ENCODE measurements at regions not wholly inside any gene's neighbourhood (a gene's known extent, or its start where the extent isn't known, plus 50 kb on each side); places are given as distances from the start of the nearest gene placed in this dataset.

DNA sequence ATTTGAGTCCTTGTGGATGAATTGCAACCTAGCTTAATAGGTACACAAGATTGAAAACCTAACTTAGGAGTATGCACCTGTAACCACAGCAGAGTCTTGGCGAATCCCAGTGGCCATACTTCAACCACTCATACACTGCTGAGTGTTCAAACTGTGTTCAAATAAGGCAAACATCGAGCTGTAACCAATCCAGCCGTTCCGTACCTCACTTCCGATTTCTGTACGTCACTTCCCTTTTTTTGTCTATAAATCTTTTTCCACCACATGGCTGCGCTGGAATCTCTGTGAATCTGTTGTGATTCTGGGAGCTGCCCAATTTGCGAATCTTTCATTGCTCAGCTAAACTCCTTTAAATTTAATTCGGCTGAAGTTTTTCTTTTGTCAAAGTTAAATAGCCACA, 190.6 kb downstream of the MAF start (continued):
- TF ChIP-seq, protein P1, sequence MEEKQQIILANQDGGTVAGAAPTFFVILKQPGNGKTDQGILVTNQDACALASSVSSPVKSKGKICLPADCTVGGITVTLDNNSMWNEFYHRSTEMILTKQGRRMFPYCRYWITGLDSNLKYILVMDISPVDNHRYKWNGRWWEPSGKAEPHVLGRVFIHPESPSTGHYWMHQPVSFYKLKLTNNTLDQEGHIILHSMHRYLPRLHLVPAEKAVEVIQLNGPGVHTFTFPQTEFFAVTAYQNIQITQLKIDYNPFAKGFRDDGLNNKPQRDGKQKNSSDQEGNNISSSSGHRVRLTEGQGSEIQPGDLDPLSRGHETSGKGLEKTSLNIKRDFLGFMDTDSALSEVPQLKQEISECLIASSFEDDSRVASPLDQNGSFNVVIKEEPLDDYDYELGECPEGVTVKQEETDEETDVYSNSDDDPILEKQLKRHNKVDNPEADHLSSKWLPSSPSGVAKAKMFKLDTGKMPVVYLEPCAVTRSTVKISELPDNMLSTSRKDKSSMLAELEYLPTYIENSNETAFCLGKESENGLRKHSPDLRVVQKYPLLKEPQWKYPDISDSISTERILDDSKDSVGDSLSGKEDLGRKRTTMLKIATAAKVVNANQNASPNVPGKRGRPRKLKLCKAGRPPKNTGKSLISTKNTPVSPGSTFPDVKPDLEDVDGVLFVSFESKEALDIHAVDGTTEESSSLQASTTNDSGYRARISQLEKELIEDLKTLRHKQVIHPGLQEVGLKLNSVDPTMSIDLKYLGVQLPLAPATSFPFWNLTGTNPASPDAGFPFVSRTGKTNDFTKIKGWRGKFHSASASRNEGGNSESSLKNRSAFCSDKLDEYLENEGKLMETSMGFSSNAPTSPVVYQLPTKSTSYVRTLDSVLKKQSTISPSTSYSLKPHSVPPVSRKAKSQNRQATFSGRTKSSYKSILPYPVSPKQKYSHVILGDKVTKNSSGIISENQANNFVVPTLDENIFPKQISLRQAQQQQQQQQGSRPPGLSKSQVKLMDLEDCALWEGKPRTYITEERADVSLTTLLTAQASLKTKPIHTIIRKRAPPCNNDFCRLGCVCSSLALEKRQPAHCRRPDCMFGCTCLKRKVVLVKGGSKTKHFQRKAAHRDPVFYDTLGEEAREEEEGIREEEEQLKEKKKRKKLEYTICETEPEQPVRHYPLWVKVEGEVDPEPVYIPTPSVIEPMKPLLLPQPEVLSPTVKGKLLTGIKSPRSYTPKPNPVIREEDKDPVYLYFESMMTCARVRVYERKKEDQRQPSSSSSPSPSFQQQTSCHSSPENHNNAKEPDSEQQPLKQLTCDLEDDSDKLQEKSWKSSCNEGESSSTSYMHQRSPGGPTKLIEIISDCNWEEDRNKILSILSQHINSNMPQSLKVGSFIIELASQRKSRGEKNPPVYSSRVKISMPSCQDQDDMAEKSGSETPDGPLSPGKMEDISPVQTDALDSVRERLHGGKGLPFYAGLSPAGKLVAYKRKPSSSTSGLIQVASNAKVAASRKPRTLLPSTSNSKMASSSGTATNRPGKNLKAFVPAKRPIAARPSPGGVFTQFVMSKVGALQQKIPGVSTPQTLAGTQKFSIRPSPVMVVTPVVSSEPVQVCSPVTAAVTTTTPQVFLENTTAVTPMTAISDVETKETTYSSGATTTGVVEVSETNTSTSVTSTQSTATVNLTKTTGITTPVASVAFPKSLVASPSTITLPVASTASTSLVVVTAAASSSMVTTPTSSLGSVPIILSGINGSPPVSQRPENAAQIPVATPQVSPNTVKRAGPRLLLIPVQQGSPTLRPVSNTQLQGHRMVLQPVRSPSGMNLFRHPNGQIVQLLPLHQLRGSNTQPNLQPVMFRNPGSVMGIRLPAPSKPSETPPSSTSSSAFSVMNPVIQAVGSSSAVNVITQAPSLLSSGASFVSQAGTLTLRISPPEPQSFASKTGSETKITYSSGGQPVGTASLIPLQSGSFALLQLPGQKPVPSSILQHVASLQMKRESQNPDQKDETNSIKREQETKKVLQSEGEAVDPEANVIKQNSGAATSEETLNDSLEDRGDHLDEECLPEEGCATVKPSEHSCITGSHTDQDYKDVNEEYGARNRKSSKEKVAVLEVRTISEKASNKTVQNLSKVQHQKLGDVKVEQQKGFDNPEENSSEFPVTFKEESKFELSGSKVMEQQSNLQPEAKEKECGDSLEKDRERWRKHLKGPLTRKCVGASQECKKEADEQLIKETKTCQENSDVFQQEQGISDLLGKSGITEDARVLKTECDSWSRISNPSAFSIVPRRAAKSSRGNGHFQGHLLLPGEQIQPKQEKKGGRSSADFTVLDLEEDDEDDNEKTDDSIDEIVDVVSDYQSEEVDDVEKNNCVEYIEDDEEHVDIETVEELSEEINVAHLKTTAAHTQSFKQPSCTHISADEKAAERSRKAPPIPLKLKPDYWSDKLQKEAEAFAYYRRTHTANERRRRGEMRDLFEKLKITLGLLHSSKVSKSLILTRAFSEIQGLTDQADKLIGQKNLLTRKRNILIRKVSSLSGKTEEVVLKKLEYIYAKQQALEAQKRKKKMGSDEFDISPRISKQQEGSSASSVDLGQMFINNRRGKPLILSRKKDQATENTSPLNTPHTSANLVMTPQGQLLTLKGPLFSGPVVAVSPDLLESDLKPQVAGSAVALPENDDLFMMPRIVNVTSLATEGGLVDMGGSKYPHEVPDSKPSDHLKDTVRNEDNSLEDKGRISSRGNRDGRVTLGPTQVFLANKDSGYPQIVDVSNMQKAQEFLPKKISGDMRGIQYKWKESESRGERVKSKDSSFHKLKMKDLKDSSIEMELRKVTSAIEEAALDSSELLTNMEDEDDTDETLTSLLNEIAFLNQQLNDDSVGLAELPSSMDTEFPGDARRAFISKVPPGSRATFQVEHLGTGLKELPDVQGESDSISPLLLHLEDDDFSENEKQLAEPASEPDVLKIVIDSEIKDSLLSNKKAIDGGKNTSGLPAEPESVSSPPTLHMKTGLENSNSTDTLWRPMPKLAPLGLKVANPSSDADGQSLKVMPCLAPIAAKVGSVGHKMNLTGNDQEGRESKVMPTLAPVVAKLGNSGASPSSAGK (IDR thresholded peaks at IDR 0.05), result 0 out of 2 replicates have a peak, but pooled peaks have one; percentile 26
- TF ChIP-seq ZNF644 (tag; IDR thresholded peaks at IDR 0.05; ENCODE audit: low read depth), result no peak
- TF ChIP-seq, protein P2, sequence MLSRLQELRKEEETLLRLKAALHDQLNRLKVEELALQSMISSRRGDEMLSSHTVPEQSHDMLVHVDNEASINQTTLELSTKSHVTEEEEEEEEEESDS (CRISPR knock-in tag; IDR thresholded peaks at IDR 0.05), result no peak
- TF ChIP-seq, protein P3, sequence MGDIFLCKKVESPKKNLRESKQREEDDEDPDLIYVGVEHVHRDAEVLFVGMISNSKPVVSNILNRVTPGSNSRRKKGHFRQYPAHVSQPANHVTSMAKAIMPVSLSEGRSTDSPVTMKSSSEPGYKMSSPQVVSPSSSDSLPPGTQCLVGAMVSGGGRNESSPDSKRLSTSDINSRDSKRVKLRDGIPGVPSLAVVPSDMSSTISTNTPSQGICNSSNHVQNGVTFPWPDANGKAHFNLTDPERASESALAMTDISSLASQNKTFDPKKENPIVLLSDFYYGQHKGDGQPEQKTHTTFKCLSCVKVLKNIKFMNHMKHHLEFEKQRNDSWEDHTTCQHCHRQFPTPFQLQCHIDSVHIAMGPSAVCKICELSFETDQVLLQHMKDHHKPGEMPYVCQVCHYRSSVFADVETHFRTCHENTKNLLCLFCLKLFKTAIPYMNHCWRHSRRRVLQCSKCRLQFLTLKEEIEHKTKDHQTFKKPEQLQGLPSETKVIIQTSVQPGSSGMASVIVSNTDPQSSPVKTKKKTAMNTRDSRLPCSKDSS (IDR thresholded peaks at IDR 0.05; ENCODE audit: low read depth, partially characterized antibody), result no peak
- TF ChIP-seq, protein P4, sequence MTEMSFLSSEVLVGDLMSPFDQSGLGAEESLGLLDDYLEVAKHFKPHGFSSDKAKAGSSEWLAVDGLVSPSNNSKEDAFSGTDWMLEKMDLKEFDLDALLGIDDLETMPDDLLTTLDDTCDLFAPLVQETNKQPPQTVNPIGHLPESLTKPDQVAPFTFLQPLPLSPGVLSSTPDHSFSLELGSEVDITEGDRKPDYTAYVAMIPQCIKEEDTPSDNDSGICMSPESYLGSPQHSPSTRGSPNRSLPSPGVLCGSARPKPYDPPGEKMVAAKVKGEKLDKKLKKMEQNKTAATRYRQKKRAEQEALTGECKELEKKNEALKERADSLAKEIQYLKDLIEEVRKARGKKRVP (CRISPR knock-in tag; IDR thresholded peaks at IDR 0.05), result no peak
- no peak for TF ChIP-seq IRF2 (CRISPR knock-in tag; IDR thresholded peaks at IDR 0.05)
- TF ChIP-seq, protein P5, sequence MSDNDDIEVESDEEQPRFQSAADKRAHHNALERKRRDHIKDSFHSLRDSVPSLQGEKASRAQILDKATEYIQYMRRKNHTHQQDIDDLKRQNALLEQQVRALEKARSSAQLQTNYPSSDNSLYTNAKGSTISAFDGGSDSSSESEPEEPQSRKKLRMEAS (CRISPR knock-in tag; IDR thresholded peaks at IDR 0.05), result no peak
- TF ChIP-seq EGR1 (conservative IDR thresholded peaks at IDR 0.05), result no peak
- no peak for TF ChIP-seq MCM5 (IDR thresholded peaks at IDR 0.05; ENCODE audit: low read depth)
- no peak for TF ChIP-seq TBP (optimal IDR thresholded peaks at IDR 0.05; ENCODE audit: low read depth, low read length)
- TF ChIP-seq CBX3 (IDR thresholded peaks at IDR 0.05; ENCODE audit: borderline replicate concordance in 1 of 2, low read length in 2 of 2), result 0 out of 3 replicates have a peak, but pooled peaks of 1 of the 2 experiments have one; percentile 13
- TF ChIP-seq, protein P6, sequence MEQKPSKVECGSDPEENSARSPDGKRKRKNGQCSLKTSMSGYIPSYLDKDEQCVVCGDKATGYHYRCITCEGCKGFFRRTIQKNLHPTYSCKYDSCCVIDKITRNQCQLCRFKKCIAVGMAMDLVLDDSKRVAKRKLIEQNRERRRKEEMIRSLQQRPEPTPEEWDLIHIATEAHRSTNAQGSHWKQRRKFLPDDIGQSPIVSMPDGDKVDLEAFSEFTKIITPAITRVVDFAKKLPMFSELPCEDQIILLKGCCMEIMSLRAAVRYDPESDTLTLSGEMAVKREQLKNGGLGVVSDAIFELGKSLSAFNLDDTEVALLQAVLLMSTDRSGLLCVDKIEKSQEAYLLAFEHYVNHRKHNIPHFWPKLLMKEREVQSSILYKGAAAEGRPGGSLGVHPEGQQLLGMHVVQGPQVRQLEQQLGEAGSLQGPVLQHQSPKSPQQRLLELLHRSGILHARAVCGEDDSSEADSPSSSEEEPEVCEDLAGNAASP (IDR thresholded peaks at IDR 0.05), result no peak
- TF ChIP-seq COPS2 (conservative IDR thresholded peaks at IDR 0.05), result no peak
